Activated CD8-positive, alpha-beta memory T cell treated with anti-CD3 and anti-CD28 coated beads, Interleukin-2, amount 50 U/mL, for 1 hour (primary cell): ENCODE measurements at regions not wholly inside any gene's neighbourhood (a gene's known extent, or its start where the extent isn't known, plus 50 kb on each side); places are given as distances from the start of the nearest gene placed in this dataset.
"Not testable (repeated sequence)": the region's sequence is repeated elsewhere in the genome, so short reads cannot be mapped to it uniquely, and the experiment has no call there.

Experiments
- DNase-seq: peaks from one replicate; pipeline ENCODE4 v3.0.0-alpha.2; 2020; ENCODE audit errors: extremely low read depth

- DNase-seq, result no peak
Measured at GRCh38 chr1:192476802-192477298, 98.7 kb upstream of the RGS1 start.

- no peak for DNase-seq
Measured at GRCh38 chr1:192477630-192478029, 97.9 kb upstream of the RGS1 start.

GRCh38 chr1:192485692-192486436 is 89.7 kb upstream of the RGS1 start:
- no peak for DNase-seq

GRCh38 chr1:192488058-192488457 is 87.5 kb upstream of the RGS1 start:
- no peak for DNase-seq

GRCh38 chr1:192489047-192489446 is 86.5 kb upstream of the RGS1 start:
- DNase-seq, result no peak

- no peak for DNase-seq
Measured at GRCh38 chr1:192489748-192490147, 85.8 kb upstream of the RGS1 start.

GRCh38 chr1:192491804-192492554 is 83.6 kb upstream of the RGS1 start:
- DNase-seq, result no peak

- no peak for DNase-seq
Measured at GRCh38 chr1:192493584-192493983, 82.0 kb upstream of the RGS1 start.

GRCh38 chr1:192496369-192497056 is 79.1 kb upstream of the RGS1 start:
- DNase-seq, result no peak

GRCh38 chr1:192497214-192497794 is 78.3 kb upstream of the RGS1 start:
- no peak for DNase-seq

- DNase-seq, result not testable (repeated sequence)
Measured at GRCh38 chr1:192498092-192498491, 77.5 kb upstream of the RGS1 start.

GRCh38 chr1:192499061-192499581 is 76.5 kb upstream of the RGS1 start:
- DNase-seq, result not testable (repeated sequence)

GRCh38 chr1:192500541-192500940 is 75.0 kb upstream of the RGS1 start:
- not testable (repeated sequence) for DNase-seq

GRCh38 chr1:192506741-192507155 is 68.8 kb upstream of the RGS1 start:
- no peak for DNase-seq

- DNase-seq, result no peak
Measured at GRCh38 chr1:192512426-192513162, 63.0 kb upstream of the RGS1 start.

GRCh38 chr1:192513196-192513595 is 62.4 kb upstream of the RGS1 start:
- DNase-seq, result no peak

GRCh38 chr1:192513697-192514096 is 61.9 kb upstream of the RGS1 start:
- no peak for DNase-seq

GRCh38 chr1:192516776-192517297 is 58.7 kb upstream of the RGS1 start:
- peak; percentile 62 for DNase-seq

- DNase-seq, result not testable (repeated sequence)
Measured at GRCh38 chr1:192517716-192518355, 57.7 kb upstream of the RGS1 start.

GRCh38 chr1:192518700-192519099 is 56.9 kb upstream of the RGS1 start:
- DNase-seq, result no peak
